PC-9 (cell line): ENCODE measurements at regions not wholly inside any gene's neighbourhood (a gene's known extent, or its start where the extent isn't known, plus 50 kb on each side); places are given as distances from the start of the nearest gene placed in this dataset.
A peak's percentile ranks its signal among the peaks of the same experiment; 100 is the strongest.

Experiments used
- BruUV-seq: library from RNA; stranded (reverse); fragments of 400-500 nt; replicated peaks from 2 replicates; lab custom pipeline; 2021; lab: Mats Ljungman, UMichigan
- CTCF ChIA-PET: fragments of 300-600 bp; sonication (Branson Sonifier 250); formaldehyde crosslinking; loops from one replicate; lab custom pipeline; 2022; ENCODE audit warnings: antibody characterized with exemption; lab: Charles Lee
- POLR2A ChIA-PET: fragments of 300-600 bp; sonication (Branson Sonifier 250); formaldehyde crosslinking; loops from one replicate; lab custom pipeline; 2022; ENCODE audit warnings: antibody characterized with exemption; ENCODE audit not compliant: unreplicated experiment; lab: Charles Lee
- DNase-seq, 2 experiments: peaks; one replicate each; pipeline versions ENCODE4 v3.0.0 to v3.0.0-alpha.2; 2015 to 2022; ENCODE audit warnings: mixed read lengths in 1 of 2
- H2AFZ ChIP-seq: fragments of 200-600 bp; sonication (generic); 2 replicates; pipeline ENCODE4 v1.8.1; 2017; ENCODE audit warnings: antibody characterized with exemption
- H3F3A ChIP-seq: fragments of 200-600 bp; sonication (generic); 2 replicates; pipeline ENCODE4 v1.8.1; 2017; ENCODE audit warnings: antibody characterized with exemption, mild to moderate bottlenecking, low read depth; ENCODE audit not compliant: insufficient read depth
- H3K27ac ChIP-seq: fragments of 200-600 bp; sonication (generic); 2 replicates; pipeline ENCODE4 v1.6.1; 2016; ENCODE audit warnings: mixed run types
- H3K27me3 ChIP-seq: fragments of 200-600 bp; sonication (generic); 2 replicates; pipeline ENCODE4 v1.6.1; 2016; ENCODE audit warnings: low read depth, mixed run types; ENCODE audit not compliant: insufficient read depth
- H3K36me3 ChIP-seq: fragments of 200-600 bp; sonication (generic); 2 replicates; pipeline ENCODE4 v1.6.1; 2016; ENCODE audit warnings: low read depth, mixed run types
- H3K4me1 ChIP-seq: fragments of 200-600 bp; sonication (generic); replicated peaks from 2 replicates; pipeline ENCODE4 v1.6.1; 2016; ENCODE audit warnings: mixed run types; ENCODE audit not compliant: insufficient read depth
- H3K4me2 ChIP-seq: fragments of 200-600 bp; sonication (generic); 2 replicates; pipeline ENCODE4 v1.6.1; 2017; ENCODE audit warnings: mixed run types
- H3K4me3 ChIP-seq: fragments of 200-600 bp; sonication (generic); 2 replicates; pipeline ENCODE4 v1.6.1; 2016; ENCODE audit warnings: mixed run types
- H3K79me2 ChIP-seq: fragments of 200-600 bp; sonication (generic); 2 replicates; pipeline ENCODE4 v1.6.1; 2017; ENCODE audit warnings: low read depth, mixed run types
- H3K9me2 ChIP-seq: fragments of 200-600 bp; sonication (generic); 2 replicates; pipeline ENCODE4 v1.8.1; 2017; ENCODE audit warnings: mild to moderate bottlenecking; ENCODE audit not compliant: insufficient read depth
- H3K9me3 ChIP-seq: fragments of 200-600 bp; sonication (generic); 2 replicates; pipeline ENCODE4 v1.8.1; 2016; ENCODE audit warnings: low read depth; ENCODE audit not compliant: insufficient read depth
- H4K20me1 ChIP-seq: fragments of 200-600 bp; sonication (generic); 2 replicates; pipeline ENCODE4 v1.8.1; 2017; ENCODE audit not compliant: insufficient read depth
- EZH2 ChIP-seq: fragments of 200-600 bp; sonication (generic); IDR thresholded peaks from 2 replicates; pipeline ENCODE4 v1.8.0; 2017; ENCODE audit warnings: antibody characterized with exemption, low read depth
- intact Hi-C: fragments of 100-400 bp; cut with micrococcal nuclease; formaldehyde crosslinking; loops from one replicate; pipeline ENCODE4 v1.10.0; 2022; ENCODE audit not compliant: unreplicated experiment
- TF ChIP-seq, protein P1 (sequence below): fragments of 200-600 bp; sonication (generic); conservative IDR thresholded peaks from 2 replicates; pipeline ENCODE4 v1.6.1; 2017; ENCODE audit warnings: mixed run types, antibody characterized with exemption, mild to moderate bottlenecking, moderate library complexity

DNA sequence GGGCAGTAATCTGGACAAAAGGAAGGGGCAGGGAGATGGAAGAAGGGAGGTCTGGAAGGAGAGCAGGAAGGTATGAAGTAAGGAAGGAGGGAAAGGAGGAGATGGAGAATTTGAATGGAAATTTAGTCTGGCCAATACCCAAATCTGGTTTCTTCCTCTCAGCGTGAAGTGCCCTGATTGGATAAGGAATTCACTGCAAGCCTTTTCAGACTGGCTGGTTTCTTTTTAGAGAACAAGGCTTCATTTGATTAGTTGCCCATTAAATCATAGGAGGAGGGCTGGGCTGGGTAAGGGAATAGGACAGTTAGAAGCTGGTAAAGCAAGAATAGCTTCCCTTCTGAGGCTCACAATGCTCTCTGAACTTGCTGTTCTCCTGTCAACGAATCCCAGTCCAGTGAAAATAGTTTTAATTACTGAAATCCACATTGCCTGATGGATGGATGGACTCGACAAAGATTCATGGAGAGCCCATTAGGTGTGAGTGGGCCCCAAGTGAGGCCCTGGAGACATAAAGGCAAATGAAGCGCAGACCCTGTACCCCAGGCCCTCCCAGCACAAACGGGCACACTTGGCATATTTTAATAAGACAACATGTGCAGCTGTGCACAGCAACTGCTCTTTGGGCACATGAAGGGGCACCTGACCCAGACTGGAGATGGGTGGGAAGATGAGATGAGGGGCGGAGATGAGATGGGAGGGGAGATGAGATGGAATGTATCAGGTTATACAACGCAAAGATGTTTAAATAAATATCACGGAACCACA lies 347.1 kb upstream of the GATB start:
- no TSS peak for BruUV-seq
- POLR2A ChIA-PET: no interaction called here
- no peak overlapping the region for H2AFZ ChIP-seq
- no peak for DNase-seq
- CTCF ChIA-PET: no interaction called here
- intact Hi-C loops: no loop called here
- no peaks in the 10 kb centered on the region for H3K9me3 ChIP-seq
- H3K27ac ChIP-seq: no peak overlapping the region
- H3K4me2 ChIP-seq: no peak overlapping the region
- no peaks in the 10 kb centered on the region for H3K27me3 ChIP-seq
- H3K36me3 ChIP-seq: no peaks in the 10 kb centered on the region
- TF ChIP-seq, protein P1, sequence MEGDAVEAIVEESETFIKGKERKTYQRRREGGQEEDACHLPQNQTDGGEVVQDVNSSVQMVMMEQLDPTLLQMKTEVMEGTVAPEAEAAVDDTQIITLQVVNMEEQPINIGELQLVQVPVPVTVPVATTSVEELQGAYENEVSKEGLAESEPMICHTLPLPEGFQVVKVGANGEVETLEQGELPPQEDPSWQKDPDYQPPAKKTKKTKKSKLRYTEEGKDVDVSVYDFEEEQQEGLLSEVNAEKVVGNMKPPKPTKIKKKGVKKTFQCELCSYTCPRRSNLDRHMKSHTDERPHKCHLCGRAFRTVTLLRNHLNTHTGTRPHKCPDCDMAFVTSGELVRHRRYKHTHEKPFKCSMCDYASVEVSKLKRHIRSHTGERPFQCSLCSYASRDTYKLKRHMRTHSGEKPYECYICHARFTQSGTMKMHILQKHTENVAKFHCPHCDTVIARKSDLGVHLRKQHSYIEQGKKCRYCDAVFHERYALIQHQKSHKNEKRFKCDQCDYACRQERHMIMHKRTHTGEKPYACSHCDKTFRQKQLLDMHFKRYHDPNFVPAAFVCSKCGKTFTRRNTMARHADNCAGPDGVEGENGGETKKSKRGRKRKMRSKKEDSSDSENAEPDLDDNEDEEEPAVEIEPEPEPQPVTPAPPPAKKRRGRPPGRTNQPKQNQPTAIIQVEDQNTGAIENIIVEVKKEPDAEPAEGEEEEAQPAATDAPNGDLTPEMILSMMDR: no peak
- no peak for TF ChIP-seq EZH2
- H3K4me3 ChIP-seq: no peak overlapping the region
- H3K4me1 ChIP-seq: peaks cover 8% of the 10 kb centered on the region; the same call in 1 of the 2 replicates
- H4K20me1 ChIP-seq: no peaks in the 10 kb centered on the region
- H3K9me2 ChIP-seq: no peaks in the 10 kb centered on the region
- H3F3A ChIP-seq: no peaks in the 10 kb centered on the region
- H3K79me2 ChIP-seq: no peaks in the 10 kb centered on the region

DNA sequence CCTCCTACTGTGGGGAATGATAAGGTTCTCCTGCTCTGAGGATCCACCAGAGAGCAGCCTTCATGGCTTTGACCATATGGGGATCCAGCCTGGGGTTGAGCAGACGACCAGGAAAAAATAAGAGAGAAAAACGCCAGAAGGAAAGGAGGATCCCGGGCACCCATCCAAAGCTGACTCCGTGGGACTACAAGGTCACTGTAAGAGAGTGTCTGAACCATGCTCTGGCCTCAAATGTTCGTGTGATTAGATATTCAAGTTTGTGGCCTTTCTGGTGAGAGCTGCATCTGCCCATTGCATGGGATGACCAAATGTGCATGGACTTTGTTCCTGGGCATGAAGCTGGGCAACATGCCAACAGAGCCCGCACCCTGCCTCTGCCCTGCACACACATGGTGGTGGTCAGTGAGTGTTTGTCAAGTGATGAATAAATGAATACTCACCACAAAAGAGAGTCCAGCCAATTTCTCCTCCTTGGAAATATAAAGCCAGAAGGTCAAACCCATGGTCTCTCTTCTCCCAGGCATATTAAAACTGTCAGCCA lies 346.0 kb upstream of the GATB start:
- H3K4me2 ChIP-seq: peak overlapping the region; percentile 56; the same call in 1 of the 2 replicates
- no peaks in the 10 kb centered on the region for H3K9me2 ChIP-seq
- H3K36me3 ChIP-seq: no peaks in the 10 kb centered on the region
- peak overlapping the region; percentile 39; the same call in 1 of the 2 replicates for H3K27ac ChIP-seq
- H3K79me2 ChIP-seq: no peaks in the 10 kb centered on the region
- no peak for DNase-seq
- no TSS peak for BruUV-seq
- intact Hi-C loops: no loop called here
- POLR2A ChIA-PET: no interaction called here
- H3K4me3 ChIP-seq: no peak overlapping the region
- H3K27me3 ChIP-seq: no peaks in the 10 kb centered on the region
- no peak overlapping the region for H2AFZ ChIP-seq
- 0 out of 2 replicates have a peak, but pooled peaks cover 2% of the 10 kb centered on the region for H3F3A ChIP-seq
- TF ChIP-seq, protein P1: no peak
- TF ChIP-seq EZH2: no peak
- no peaks in the 10 kb centered on the region for H3K9me3 ChIP-seq
- H4K20me1 ChIP-seq: no peaks in the 10 kb centered on the region
- CTCF ChIA-PET: no interaction called here
- H3K4me1 ChIP-seq: peaks cover 18% of the 10 kb centered on the region

DNA sequence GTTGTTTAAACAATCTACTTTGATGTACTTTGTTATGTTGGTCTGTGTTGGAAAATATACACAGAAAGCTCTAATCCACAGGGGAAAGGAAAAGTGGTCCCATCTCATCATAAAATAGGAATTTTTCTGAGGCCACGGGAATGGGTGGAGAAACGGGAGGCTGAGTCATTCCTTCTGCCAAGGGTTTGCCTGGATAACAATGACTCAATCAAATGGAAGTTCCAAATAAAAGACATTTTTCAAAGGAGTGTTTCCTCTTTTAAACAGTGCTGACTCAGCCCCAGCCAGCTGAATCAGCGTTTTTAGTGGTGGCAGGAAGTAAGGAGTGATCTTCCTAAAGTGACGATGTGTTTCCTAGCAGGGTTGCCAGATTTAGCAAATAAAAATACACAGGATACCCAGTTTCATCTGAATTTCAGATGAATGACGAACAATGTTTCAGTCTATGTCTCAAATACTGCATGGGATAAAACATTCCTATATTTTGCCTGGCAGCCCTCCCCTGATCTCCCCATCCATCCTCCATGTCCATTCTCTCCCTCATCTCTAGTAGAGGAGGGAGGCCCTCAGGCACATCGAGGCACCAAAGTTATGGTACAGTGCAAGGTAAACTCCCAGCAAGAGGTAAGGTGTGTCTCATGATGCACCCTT lies 345.4 kb upstream of the GATB start:
- peak; percentile 64 to 77 for DNase-seq
- BruUV-seq: no TSS peak
- intact Hi-C loops: no loop called here
- H3K27ac ChIP-seq: peak overlapping the region; percentile 59
- peak overlapping the region; percentile 56 for H3K4me2 ChIP-seq
- POLR2A ChIA-PET: no interaction called here
- H3K79me2 ChIP-seq: no peaks in the 10 kb centered on the region
- H3K4me3 ChIP-seq: no peak overlapping the region
- no peaks in the 10 kb centered on the region for H3K27me3 ChIP-seq
- TF ChIP-seq EZH2: no peak
- TF ChIP-seq, protein P1: no peak
- no peaks in the 10 kb centered on the region for H3K36me3 ChIP-seq
- H3F3A ChIP-seq: 0 out of 2 replicates have a peak, but pooled peaks cover 4% of the 10 kb centered on the region
- H2AFZ ChIP-seq: no peak overlapping the region
- H3K4me1 ChIP-seq: peaks cover 25% of the 10 kb centered on the region
- CTCF ChIA-PET: interaction anchor here (0.7 kb wide), 1 partner anchor 977 kb away, joined by 3 read pairs; no protein-coding TSS in a partner anchor
- no peaks in the 10 kb centered on the region for H3K9me3 ChIP-seq
- H4K20me1 ChIP-seq: no peaks in the 10 kb centered on the region
- no peaks in the 10 kb centered on the region for H3K9me2 ChIP-seq
